ENCODE measurements at regions not wholly inside any gene's neighbourhood (a gene's known extent, or its start where the extent isn't known, plus 50 kb on each side); places are given as distances from the start of the nearest gene placed in this dataset.

DNA sequence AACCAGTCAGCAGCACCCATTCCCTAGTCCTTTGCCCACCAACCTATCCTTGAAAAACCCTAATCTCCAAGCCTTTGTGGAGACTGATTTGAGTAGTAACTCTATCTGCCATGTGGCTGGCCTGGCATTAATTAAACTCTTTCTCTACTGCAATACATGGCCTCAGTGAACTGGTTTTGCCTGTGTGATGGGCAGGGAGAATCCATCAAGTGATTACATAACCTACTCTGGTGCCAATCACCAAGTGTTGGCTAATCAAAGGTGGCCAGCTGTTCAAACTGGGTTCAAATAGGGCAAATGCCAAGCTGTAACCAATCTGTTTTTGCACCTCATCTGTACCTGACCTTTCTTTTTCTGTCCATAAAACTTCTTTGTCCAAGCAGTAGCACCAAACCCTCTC is 139.8 kb upstream of the XPO1 start:
- no peak for TF ChIP-seq POLR2A (IDR thresholded peaks at IDR 0.05)
- TF ChIP-seq CTCF (IDR thresholded peaks at IDR 0.05) = no peak
- TF ChIP-seq POLR2AphosphoS5 (IDR thresholded peaks at IDR 0.05) = no peak

All from breast epithelium (tissue), 3 donors.